Fibroblast of villous mesenchyme (primary cell): ENCODE measurements at regions not wholly inside any gene's neighbourhood (a gene's known extent, or its start where the extent isn't known, plus 50 kb on each side); places are given as distances from the start of the nearest gene placed in this dataset.

Source experiments
- DNase-seq: peaks from one replicate; pipeline ENCODE4 v3.0.0-alpha.2; 2010; ENCODE audit warnings: low read depth
- H3K4me3 ChIP-seq: 2 replicates; pipeline ENCODE4 v1.5.1; 2011; ENCODE audit warnings: low read depth, mild to moderate bottlenecking, low read length
- TF ChIP-seq, protein P1 (sequence below): IDR thresholded peaks from 2 replicates; pipeline ENCODE4 v1.5.1; 2012; ENCODE audit warnings: low read depth, mild to moderate bottlenecking, low read length; ENCODE audit not compliant: insufficient read depth

DNA sequence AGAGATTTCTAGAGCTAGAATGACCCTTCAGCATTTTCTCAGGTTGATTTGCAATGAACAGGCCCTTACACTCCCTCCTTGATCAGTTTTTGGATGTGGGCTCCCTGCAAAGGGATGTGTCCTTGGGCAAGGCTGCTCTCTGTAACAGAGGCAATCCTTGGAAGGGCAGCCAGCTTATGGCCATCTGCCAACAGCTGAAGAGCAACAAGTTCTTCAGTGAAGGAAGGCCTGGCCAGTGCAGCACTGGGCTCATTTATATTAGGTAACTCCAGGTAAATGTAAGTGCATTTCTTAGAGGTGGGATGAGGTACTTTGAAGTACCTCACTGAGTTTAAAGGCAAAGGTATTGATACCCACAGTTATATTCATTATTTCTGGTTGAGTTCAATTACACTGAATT, 114.3 kb upstream of the KCNJ16 start:
- no peak overlapping the region for H3K4me3 ChIP-seq
- TF ChIP-seq, protein P1, sequence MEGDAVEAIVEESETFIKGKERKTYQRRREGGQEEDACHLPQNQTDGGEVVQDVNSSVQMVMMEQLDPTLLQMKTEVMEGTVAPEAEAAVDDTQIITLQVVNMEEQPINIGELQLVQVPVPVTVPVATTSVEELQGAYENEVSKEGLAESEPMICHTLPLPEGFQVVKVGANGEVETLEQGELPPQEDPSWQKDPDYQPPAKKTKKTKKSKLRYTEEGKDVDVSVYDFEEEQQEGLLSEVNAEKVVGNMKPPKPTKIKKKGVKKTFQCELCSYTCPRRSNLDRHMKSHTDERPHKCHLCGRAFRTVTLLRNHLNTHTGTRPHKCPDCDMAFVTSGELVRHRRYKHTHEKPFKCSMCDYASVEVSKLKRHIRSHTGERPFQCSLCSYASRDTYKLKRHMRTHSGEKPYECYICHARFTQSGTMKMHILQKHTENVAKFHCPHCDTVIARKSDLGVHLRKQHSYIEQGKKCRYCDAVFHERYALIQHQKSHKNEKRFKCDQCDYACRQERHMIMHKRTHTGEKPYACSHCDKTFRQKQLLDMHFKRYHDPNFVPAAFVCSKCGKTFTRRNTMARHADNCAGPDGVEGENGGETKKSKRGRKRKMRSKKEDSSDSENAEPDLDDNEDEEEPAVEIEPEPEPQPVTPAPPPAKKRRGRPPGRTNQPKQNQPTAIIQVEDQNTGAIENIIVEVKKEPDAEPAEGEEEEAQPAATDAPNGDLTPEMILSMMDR, result no peak
- no peak for DNase-seq

DNA sequence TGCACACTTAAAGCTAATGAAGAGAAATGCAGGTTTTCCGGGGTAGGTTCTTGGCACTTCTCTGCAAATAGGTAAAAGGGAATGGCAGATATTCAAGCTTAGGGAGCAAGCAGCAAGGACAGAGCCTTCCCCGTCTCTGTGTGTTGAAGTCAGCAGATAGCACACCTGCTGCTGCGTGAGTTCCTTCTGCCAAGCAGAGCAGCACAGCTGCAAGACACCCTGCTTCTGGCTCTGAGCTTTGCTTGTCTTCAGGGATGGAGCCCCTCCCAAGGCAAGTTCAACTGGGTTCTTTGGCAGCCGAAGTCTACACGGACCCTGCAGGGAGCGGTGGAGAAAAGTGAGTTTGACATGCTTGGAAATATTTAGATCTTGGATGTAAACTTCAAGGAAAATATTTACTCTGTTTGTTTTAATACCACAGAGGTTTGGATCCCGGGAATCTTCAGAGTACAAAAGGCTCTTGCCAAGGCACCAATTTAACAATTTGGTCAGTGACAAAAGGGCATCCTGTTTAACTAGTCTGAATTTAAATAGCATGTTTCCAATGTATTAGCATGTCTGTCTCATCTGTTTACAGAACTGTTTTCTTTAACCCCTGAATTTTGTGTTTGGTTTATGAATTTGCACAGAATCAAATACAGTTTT, 113.4 kb upstream of the KCNJ16 start:
- H3K4me3 ChIP-seq, result no peak overlapping the region
- TF ChIP-seq, protein P1, result no peak
- DNase-seq, result no peak

DNA sequence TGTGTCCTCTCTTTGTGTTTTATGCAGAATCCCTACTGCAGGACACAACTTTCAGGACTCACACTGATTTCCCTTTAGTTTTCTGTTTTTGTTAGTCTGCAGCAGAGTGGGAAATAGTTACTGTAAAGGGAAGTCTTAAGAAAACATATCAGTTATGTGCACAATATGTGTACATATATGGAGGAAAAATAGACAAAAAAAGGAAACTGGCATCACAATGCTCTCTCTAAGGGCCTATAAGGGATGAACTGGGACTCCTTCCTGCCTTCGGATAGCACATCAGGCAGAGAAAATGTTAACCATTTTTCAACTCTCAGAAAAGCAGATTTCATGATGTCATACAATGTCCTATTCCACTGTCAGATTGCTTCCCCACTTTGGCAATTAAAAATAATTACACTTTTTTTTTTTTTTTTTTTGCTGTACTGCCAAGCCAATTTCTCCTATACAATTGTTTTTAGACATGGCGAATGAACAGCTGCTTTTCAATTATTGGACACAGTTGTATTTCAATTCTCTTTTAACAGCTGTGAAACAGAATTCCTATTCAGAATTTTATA, 112.5 kb upstream of the KCNJ16 start:
- DNase-seq, result no peak
- H3K4me3 ChIP-seq, result no peak overlapping the region
- TF ChIP-seq, protein P1, result no peak

DNA sequence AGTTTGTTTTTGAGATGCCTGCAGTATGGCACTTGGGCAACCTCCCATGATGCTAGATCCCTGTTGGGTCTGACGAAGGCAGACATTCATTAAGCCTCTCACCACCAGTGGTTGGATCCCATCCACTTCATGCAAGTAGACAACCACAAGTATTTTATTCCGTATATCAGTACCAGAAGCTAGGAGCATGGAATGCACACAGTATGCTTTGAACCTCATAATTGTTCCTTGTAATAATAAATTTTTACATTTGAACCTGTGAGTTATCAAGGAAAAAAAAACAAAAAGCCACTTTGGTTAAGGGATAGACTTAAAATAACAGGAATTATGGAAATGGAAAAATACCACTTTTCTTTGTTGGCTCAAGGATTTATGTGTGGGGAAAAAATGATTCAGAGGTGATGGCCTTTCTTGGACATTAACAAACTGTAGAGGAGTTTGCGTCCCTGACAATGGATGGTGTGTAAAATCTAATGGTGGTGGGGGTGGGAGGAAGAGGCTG, 107.1 kb upstream of the KCNJ16 start:
- peak; percentile 48 for DNase-seq
- TF ChIP-seq, protein P1, result no peak
- H3K4me3 ChIP-seq, result no peak overlapping the region

DNA sequence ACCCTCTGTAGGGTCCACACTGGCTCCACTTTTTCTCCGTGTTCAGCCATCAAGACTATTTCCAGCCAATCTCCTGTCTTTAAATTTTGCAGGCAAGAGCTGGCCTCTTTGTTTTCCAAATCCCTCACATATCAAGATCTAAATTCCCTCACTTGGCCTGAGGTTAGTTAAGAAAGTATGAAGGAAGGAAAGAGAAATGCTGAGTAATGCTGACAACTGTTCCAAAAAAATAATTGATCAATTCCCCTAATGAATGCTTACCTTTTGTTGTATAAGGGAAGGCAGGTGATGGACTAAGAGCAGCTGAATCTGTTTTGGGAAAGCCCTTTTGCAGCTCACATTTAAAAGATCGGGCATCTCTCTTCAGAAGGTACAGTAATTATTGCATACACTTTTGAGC, 105.1 kb upstream of the KCNJ16 start:
- TF ChIP-seq, protein P1, result no peak

DNA sequence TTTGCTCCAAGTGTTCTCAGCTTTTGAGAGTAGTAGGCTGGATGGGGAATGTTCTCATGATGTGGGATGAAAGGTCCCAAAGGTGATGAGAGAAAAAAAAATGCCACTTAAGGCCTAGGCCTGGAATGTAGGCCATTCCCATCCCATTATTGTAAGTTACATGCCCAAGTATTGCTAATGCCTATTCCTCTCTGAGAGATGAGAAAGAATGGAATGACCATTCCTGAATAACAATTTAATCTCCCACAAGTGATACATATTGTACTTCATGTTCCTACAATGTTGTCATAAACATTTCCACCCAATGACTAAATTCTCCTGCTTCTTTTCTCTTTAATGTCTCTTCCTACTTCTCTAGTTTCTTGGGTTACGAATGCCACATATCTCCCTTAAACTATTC, 102.8 kb upstream of the KCNJ16 start:
- no peak overlapping the region for H3K4me3 ChIP-seq
- DNase-seq, result no peak
- TF ChIP-seq, protein P1, result no peak

More for the DNA sequence above, 105.1 kb upstream of the KCNJ16 start:
- H3K4me3 ChIP-seq, result no peak overlapping the region
- no peak for DNase-seq
